Colonic mucosa (tissue), 4 donors: ENCODE measurements at regions not wholly inside any gene's neighbourhood (a gene's known extent, or its start where the extent isn't known, plus 50 kb on each side); places are given as distances from the start of the nearest gene placed in this dataset.

Source experiments
- DNase-seq: peaks from one replicate; pipeline ENCODE4 v3.0.0-alpha.2; 2020
- H3K27ac ChIP-seq: fragments of 200-600 bp; one replicate; pipeline ENCODE4 v1.8.0; 2021
- H3K27me3 ChIP-seq: fragments of 200-600 bp; one replicate; pipeline ENCODE4 v1.8.0; 2021
- H3K36me3 ChIP-seq: fragments of 200-600 bp; one replicate; pipeline ENCODE4 v1.8.0; 2021
- H3K4me1 ChIP-seq: fragments of 200-600 bp; one replicate; pipeline ENCODE4 v1.8.0; 2021; ENCODE audit warnings: mild to moderate bottlenecking
- H3K4me3 ChIP-seq: fragments of 200-600 bp; one replicate; pipeline ENCODE4 v1.8.0; 2021
- H3K9ac ChIP-seq, 2 donors: one replicate each; pipeline ENCODE4 v1.7.0; 2013; ENCODE audit warnings: control low read depth in 2 of 2, low read depth in 2 of 2, low read length in 2 of 2
- H3K9me3 ChIP-seq: fragments of 200-600 bp; one replicate; pipeline ENCODE4 v1.8.0; 2021
- CTCF ChIP-seq: fragments of 200-600 bp; IDR thresholded peaks from one replicate; pipeline ENCODE4 v1.8.0; 2022; ENCODE audit warnings: antibody characterized with exemption, mild to moderate bottlenecking
- intact Hi-C: fragments of 100-400 bp; cut with DNase I; formaldehyde crosslinking; loops from one replicate; pipeline ENCODE4 v1.14.1; 2022
- donor health status: healthy.
- donor health status: DM: no; HTN: no; CAD: no.
- donor health status: DM: no; HTN: no; CAD: no.

GRCh38 chr3:105093371-105094252 is 273.1 kb upstream of the ALCAM start:
- TF ChIP-seq CTCF = no peak
- no peaks in the 10 kb centered on the region for H3K36me3 ChIP-seq
- intact Hi-C loops = no loop called here
- DNase-seq = no peak
- no peaks in the 10 kb centered on the region for H3K4me1 ChIP-seq
- no peaks in the 10 kb centered on the region for H3K27me3 ChIP-seq
- H3K9ac ChIP-seq = no peak overlapping the region
- H3K9me3 ChIP-seq = no peaks in the 10 kb centered on the region
- H3K27ac ChIP-seq = no peak overlapping the region
- no peak overlapping the region for H3K4me3 ChIP-seq

- H3K4me3 ChIP-seq = no peak overlapping the region
- no peak for DNase-seq
- intact Hi-C loops = no loop called here
- H3K27ac ChIP-seq = no peak overlapping the region
- no peak for TF ChIP-seq CTCF
- no peaks in the 10 kb centered on the region for H3K9me3 ChIP-seq
- no peaks in the 10 kb centered on the region for H3K4me1 ChIP-seq
- no peaks in the 10 kb centered on the region for H3K36me3 ChIP-seq
- no peak overlapping the region for H3K9ac ChIP-seq
- H3K27me3 ChIP-seq = no peaks in the 10 kb centered on the region
Measured at GRCh38 chr3:105094588-105094987, 272.1 kb upstream of the ALCAM start.

- Histone ChIP-seq H3K27ac (no peak overlapping the region), H3K9me3 (no peaks in the 10 kb centered on the region), H3K36me3 (no peaks in the 10 kb centered on the region), H3K27me3 (no peaks in the 10 kb centered on the region), H3K4me3 (no peak overlapping the region), H3K9ac (no peak overlapping the region), H3K4me1 (no peaks in the 10 kb centered on the region)
- no peak for DNase-seq
- intact Hi-C loops = no loop called here
- no peak for TF ChIP-seq CTCF
Measured at GRCh38 chr3:105096071-105096470, 270.6 kb upstream of the ALCAM start.

GRCh38 chr3:105101603-105102002 is 265.1 kb upstream of the ALCAM start:
- no peaks in the 10 kb centered on the region for H3K36me3 ChIP-seq
- TF ChIP-seq CTCF = no peak
- intact Hi-C loops = no loop called here

GRCh38 chr3:105103139-105103538 is 263.6 kb upstream of the ALCAM start:
- no peak overlapping the region for H3K27ac ChIP-seq
- H3K9me3 ChIP-seq = no peaks in the 10 kb centered on the region
- no peak for DNase-seq
- no peak overlapping the region for H3K4me3 ChIP-seq
- no peaks in the 10 kb centered on the region for H3K27me3 ChIP-seq
- H3K9ac ChIP-seq = no peak overlapping the region
- TF ChIP-seq CTCF = no peak
- H3K36me3 ChIP-seq = no peaks in the 10 kb centered on the region
- H3K4me1 ChIP-seq = no peaks in the 10 kb centered on the region
- intact Hi-C loops = no loop called here

More at GRCh38 chr3:105101603-105102002, 265.1 kb upstream of the ALCAM start:
- no peaks in the 10 kb centered on the region for H3K27me3 ChIP-seq
- H3K4me3 ChIP-seq = no peak overlapping the region
- no peaks in the 10 kb centered on the region for H3K4me1 ChIP-seq
- no peaks in the 10 kb centered on the region for H3K9me3 ChIP-seq
- H3K9ac ChIP-seq = no peak overlapping the region
- H3K27ac ChIP-seq = no peak overlapping the region
- no peak for DNase-seq
